ENCODE measurements at regions not wholly inside any gene's neighbourhood (a gene's known extent, or its start where the extent isn't known, plus 50 kb on each side); places are given as distances from the start of the nearest gene placed in this dataset.

- TF ChIP-seq EP300 (IDR thresholded peaks at IDR 0.05) = no peak
- TF ChIP-seq POLR2A (IDR thresholded peaks at IDR 0.05; ENCODE audit: low read depth) = no peak
Measured at GRCh38 chr11:57904376-57904775, 119.3 kb upstream of the OR9Q1 start.

All from esophagus muscularis mucosa (tissue), 2 donors.